ENCODE measurements at regions not wholly inside any gene's neighbourhood (a gene's known extent, or its start where the extent isn't known, plus 50 kb on each side); places are given as distances from the start of the nearest gene placed in this dataset.

GRCh38 chr18:44582456-44582855 lies 98.2 kb upstream of the SETBP1 start:
- TF ChIP-seq CTCF (IDR thresholded peaks at IDR 0.05; ENCODE audit: borderline replicate concordance, extremely low read depth, insufficient read depth): no peak
- Histone ChIP-seq H3K36me3 (ENCODE audit: control insufficient read depth in 2 of 3, insufficient read depth in 3 of 3, low read length in 3 of 3) (no peaks in the 10 kb centered on the region), H3K9me3 (ENCODE audit: control insufficient read depth in 2 of 3, insufficient read depth in 1 of 3, low read length in 3 of 3) (no peaks in the 10 kb centered on the region), H3K4me1 (ENCODE audit: control insufficient read depth in 2 of 3, insufficient read depth in 2 of 3, low read depth in 1 of 3, low read length in 3 of 3) (no peaks in the 10 kb centered on the region), H3K27ac (ENCODE audit: low read depth in 2 of 2, low read length in 2 of 2) (no peak overlapping the region), H3K27me3 (ENCODE audit: control insufficient read depth, insufficient read depth, low read length) (no peaks in the 10 kb centered on the region), H3K4me3 (ENCODE audit: low read length in 3 of 3) (no peak overlapping the region), H3K9ac (ENCODE audit: low read length in 3 of 3) (no peak overlapping the region)
- DNase-seq: no peak
- FAIRE-seq: no peak
- intact Hi-C loops (cut with DNase I): no loop called here

GRCh38 chr18:44584900-44585299 lies 95.8 kb upstream of the SETBP1 start:
- intact Hi-C loops (cut with DNase I): no loop called here
- no peak for TF ChIP-seq CTCF (IDR thresholded peaks at IDR 0.05; ENCODE audit: borderline replicate concordance, extremely low read depth, insufficient read depth)
- no peak overlapping the region for H3K4me3 ChIP-seq (ENCODE audit: low read length in 3 of 3)
- no peaks in the 10 kb centered on the region for H3K27me3 ChIP-seq (ENCODE audit: control insufficient read depth, insufficient read depth, low read length)
- DNase-seq (no peak), FAIRE-seq (no peak)
- H3K4me1 ChIP-seq (ENCODE audit: control insufficient read depth in 2 of 3, insufficient read depth in 2 of 3, low read depth in 1 of 3, low read length in 3 of 3): no peaks in the 10 kb centered on the region
- no peaks in the 10 kb centered on the region for H3K9me3 ChIP-seq (ENCODE audit: control insufficient read depth in 2 of 3, insufficient read depth in 1 of 3, low read length in 3 of 3)
- H3K9ac ChIP-seq (ENCODE audit: low read length in 3 of 3): no peak overlapping the region
- H3K36me3 ChIP-seq (ENCODE audit: control insufficient read depth in 2 of 3, insufficient read depth in 3 of 3, low read length in 3 of 3): no peaks in the 10 kb centered on the region
- no peak overlapping the region for H3K27ac ChIP-seq (ENCODE audit: low read depth in 2 of 2, low read length in 2 of 2)

- intact Hi-C loops (cut with DNase I): no loop called here
- no peak for TF ChIP-seq CTCF (IDR thresholded peaks at IDR 0.05; ENCODE audit: borderline replicate concordance, extremely low read depth, insufficient read depth)
- no peaks in the 10 kb centered on the region for H3K27me3 ChIP-seq (ENCODE audit: control insufficient read depth, insufficient read depth, low read length)
- no peaks in the 10 kb centered on the region for H3K9me3 ChIP-seq (ENCODE audit: control insufficient read depth in 2 of 3, insufficient read depth in 1 of 3, low read length in 3 of 3)
- no peaks in the 10 kb centered on the region for H3K36me3 ChIP-seq (ENCODE audit: control insufficient read depth in 2 of 3, insufficient read depth in 3 of 3, low read length in 3 of 3)
- DNase-seq (no peak), FAIRE-seq (no peak)
- H3K9ac ChIP-seq (ENCODE audit: low read length in 3 of 3): no peak overlapping the region
- H3K4me3 ChIP-seq (ENCODE audit: low read length in 3 of 3): no peak overlapping the region
- no peak overlapping the region for H3K27ac ChIP-seq (ENCODE audit: low read depth in 2 of 2, low read length in 2 of 2)
- H3K4me1 ChIP-seq (ENCODE audit: control insufficient read depth in 2 of 3, insufficient read depth in 2 of 3, low read depth in 1 of 3, low read length in 3 of 3): no peaks in the 10 kb centered on the region
Measured at GRCh38 chr18:44586782-44587524, 93.7 kb upstream of the SETBP1 start.

- H3K4me1 ChIP-seq (ENCODE audit: control insufficient read depth in 2 of 3, insufficient read depth in 2 of 3, low read depth in 1 of 3, low read length in 3 of 3): no peaks in the 10 kb centered on the region
- intact Hi-C loops (cut with DNase I): no loop called here
- no peak for FAIRE-seq
- no peak for DNase-seq
- H3K27ac ChIP-seq (ENCODE audit: low read depth in 2 of 2, low read length in 2 of 2): no peak overlapping the region
- H3K9ac ChIP-seq (ENCODE audit: low read length in 3 of 3): no peak overlapping the region
- no peak for TF ChIP-seq CTCF (IDR thresholded peaks at IDR 0.05; ENCODE audit: borderline replicate concordance, extremely low read depth, insufficient read depth)
- no peaks in the 10 kb centered on the region for H3K36me3 ChIP-seq (ENCODE audit: control insufficient read depth in 2 of 3, insufficient read depth in 3 of 3, low read length in 3 of 3)
- H3K27me3 ChIP-seq (ENCODE audit: control insufficient read depth, insufficient read depth, low read length): no peaks in the 10 kb centered on the region
- H3K4me3 ChIP-seq (ENCODE audit: low read length in 3 of 3): no peak overlapping the region
- no peaks in the 10 kb centered on the region for H3K9me3 ChIP-seq (ENCODE audit: control insufficient read depth in 2 of 3, insufficient read depth in 1 of 3, low read length in 3 of 3)
Measured at GRCh38 chr18:44588508-44588907, 92.2 kb upstream of the SETBP1 start.

Measured in kidney (tissue), 13 donors.